Pancreas (tissue), 10 donors: ENCODE measurements at regions not wholly inside any gene's neighbourhood (a gene's known extent, or its start where the extent isn't known, plus 50 kb on each side); places are given as distances from the start of the nearest gene placed in this dataset.

Experiments used
- ATAC-seq, 4 donors: fragments of 200-7000 bp; cut with Tn5 transposase; one replicate each; pipeline versions ENCODE4 v1.8.0 to v1.9.1; 2020; ENCODE audit warnings: mild to moderate bottlenecking in 4 of 4, moderate library complexity in 4 of 4
- DNase-seq, 6 donors: peaks; one replicate each; pipeline ENCODE4 v3.0.0-alpha.2; 2020
- FAIRE-seq: peaks from 2 replicates; lab custom pipeline; 2012; peaks lifted over from hg19 to GRCh38; lab: Jason Lieb, UNC
- H3K27ac ChIP-seq, 4 donors: fragments of 200-600 bp; sonication (generic); 1 replicate in 3 of 4; 2 replicates in 1 of 4; pipeline versions ENCODE4 v1.5.0 to v1.8.0; 2020
- H3K27me3 ChIP-seq, 4 donors: fragments of 200-600 bp; one replicate each; pipeline ENCODE4 v1.8.0; 2021
- H3K36me3 ChIP-seq, 3 donors: fragments of 200-600 bp; sonication (generic) in 1 of 3; one replicate each; pipeline versions ENCODE4 v1.5.0 to v1.8.0; 2020 to 2021
- H3K4me1 ChIP-seq, 3 donors: fragments of 200-600 bp; one replicate each; pipeline ENCODE4 v1.8.0; 2021
- H3K4me3 ChIP-seq, 4 donors: fragments of 200-600 bp; sonication (generic) in 2 of 4; one replicate each; pipeline versions ENCODE4 v1.5.0 to v1.8.0; 2020 to 2021
- H3K9me3 ChIP-seq, 4 donors: fragments of 200-600 bp; one replicate each; pipeline ENCODE4 v1.8.0; 2021
- CTCF ChIP-seq, 4 donors: fragments of 200-600 bp; sonication (generic) in 3 of 4; IDR thresholded peaks; one replicate each; pipeline versions ENCODE4 v1.5.0 to v1.8.0; 2021; ENCODE audit warnings: antibody characterized with exemption in 4 of 4
- WGBS, 2 donors: extraction: QIAGEN DNeasy Blood & Tissue Kit; methylation state at CpG; one replicate each; pipeline ENCODE4 v1.1.7; 2013; 5-methylcytosine and 5-hydroxymethylcytosine counted together
- intact Hi-C, 3 donors: fragments of 100-400 bp; cut with DNase I; formaldehyde crosslinking; loops; one replicate each; pipeline versions ENCODE4 v1.11.1 to v1.14.2; 2022
- donor health status: healthy with polysubstance abuse.
- donor health status: DM: no; HTN: no; CAD: no; lungs with moderate emphysema.
- donor health status: DM: no; HTN: no; CAD: no.
- donor health status: control.
- donor health status: control.
- donor health status: Bipolar disorder and iron deficiency.
- donor health status: DM: yes; HTN: yes; CAD: no.
- donor health status: DM: no; HTN: no; CAD: no.
- donor health status: DM: no; HTN: no; CAD: no.
- donor health status: DM: yes; HTN: yes; CAD: no.

DNA sequence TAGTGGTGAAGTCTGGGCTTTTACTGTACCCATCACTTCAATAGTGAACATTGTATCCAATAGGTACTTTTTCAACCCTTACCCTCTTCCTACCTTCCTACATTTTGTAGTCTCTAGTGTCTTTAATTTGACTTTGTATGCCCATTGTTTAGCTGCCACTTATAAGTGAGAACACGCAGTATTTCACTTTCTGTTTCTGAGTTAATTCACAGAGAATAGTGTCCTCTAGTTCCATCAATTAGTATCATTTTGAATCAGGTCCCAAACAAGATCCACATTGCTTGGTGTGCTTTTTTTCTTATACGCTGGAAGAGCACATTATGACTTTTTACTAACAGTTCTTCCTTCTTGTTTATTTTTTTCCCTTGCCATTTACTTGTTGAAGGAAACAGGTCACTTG, 176.0 kb upstream of the WDFY3 start:
- no peak overlapping the region for H3K4me3 ChIP-seq
- no peaks in the 10 kb centered on the region for H3K4me1 ChIP-seq
- WGBS, 2 donors, result 77 to 86% methylated on average over 2 of the region's 2 CpGs
- no peaks in the 10 kb centered on the region for H3K27me3 ChIP-seq
- ATAC-seq (no peak), FAIRE-seq (no peak), DNase-seq (no peak)
- intact Hi-C loops, result loop anchor here in 1 of 3 donors (10.0 kb wide), 1 partner anchor 602 kb away; no protein-coding TSS in a partner anchor
- TF ChIP-seq CTCF (IDR thresholded peaks at IDR 0.05), result no peak
- no peaks in the 10 kb centered on the region for H3K36me3 ChIP-seq
- H3K9me3 ChIP-seq, result no peaks in the 10 kb centered on the region
- no peak overlapping the region for H3K27ac ChIP-seq

- DNase-seq, result peak in 4 of 6 donors; percentile 17 to 53 (median 38)
- 4 to 5% methylated on average over 9 of the region's 9 CpGs for WGBS, 2 donors
- peak; percentile 91 for FAIRE-seq
- H3K27ac ChIP-seq, result no peak overlapping the region
- TF ChIP-seq CTCF (IDR thresholded peaks at IDR 0.05), result peak; percentile 44 to 55 (median 48)
- H3K36me3 ChIP-seq, result no peaks in the 10 kb centered on the region
- ATAC-seq, result peak; percentile 89 to 97 (median 96)
- peaks cover 0 to 3% (median 0%) of the 10 kb centered on the region in 3 donors for H3K4me1 ChIP-seq
- no peaks in the 10 kb centered on the region for H3K27me3 ChIP-seq
- intact Hi-C loops, result loop anchor here in 2 of 3 donors (5.0 to 10.0 kb wide), 2 partner anchors 597 to 605 kb away; no protein-coding TSS in a partner anchor
- H3K9me3 ChIP-seq, result no peaks in the 10 kb centered on the region
- no peak overlapping the region for H3K4me3 ChIP-seq
Measured at GRCh38 chr4:85147481-85148076, 181.1 kb upstream of the WDFY3 start.

DNA sequence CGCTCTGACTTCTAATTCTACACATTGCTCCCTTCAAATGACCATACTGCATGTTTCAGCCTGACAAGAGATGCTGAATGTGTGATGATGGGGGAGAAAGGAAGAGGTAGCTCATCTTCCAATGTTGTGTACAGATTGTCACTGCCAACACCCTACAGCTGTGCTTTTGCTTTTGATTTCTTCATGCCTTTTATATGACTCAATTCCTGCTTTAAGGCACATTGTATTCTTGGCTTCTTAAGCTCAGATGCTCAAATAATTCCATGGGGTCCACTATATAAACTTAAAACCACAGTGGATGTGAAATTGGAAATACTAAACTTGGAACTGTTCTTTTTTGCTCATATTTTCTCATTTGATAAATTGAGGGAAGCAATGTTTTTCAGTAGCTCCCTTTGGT, 183.2 kb upstream of the WDFY3 start:
- H3K36me3 ChIP-seq, result no peaks in the 10 kb centered on the region
- no peak for ATAC-seq
- H3K27ac ChIP-seq, result no peak overlapping the region
- WGBS, 2 donors, result 96 to 97% methylated on average over 1 of the region's 1 CpG
- TF ChIP-seq CTCF (IDR thresholded peaks at IDR 0.05), result no peak
- H3K9me3 ChIP-seq, result no peaks in the 10 kb centered on the region
- no peak for DNase-seq
- H3K27me3 ChIP-seq, result no peaks in the 10 kb centered on the region
- no peak overlapping the region for H3K4me3 ChIP-seq
- no peak for FAIRE-seq
- peaks cover 0 to 3% (median 0%) of the 10 kb centered on the region in 3 donors for H3K4me1 ChIP-seq
- intact Hi-C loops, result loop anchor here in 2 of 3 donors (5.0 to 10.0 kb wide), 2 partner anchors 595 to 603 kb away; no protein-coding TSS in a partner anchor

GRCh38 chr4:85151371-85151770, 184.9 kb upstream of the WDFY3 start:
- Histone ChIP-seq H3K9me3 (no peaks in the 10 kb centered on the region), H3K27me3 (no peaks in the 10 kb centered on the region), H3K4me3 (no peak overlapping the region), H3K4me1 (peaks cover 0 to 3% (median 0%) of the 10 kb centered on the region in 3 donors), H3K36me3 (no peaks in the 10 kb centered on the region), H3K27ac (no peak overlapping the region)
- no peak for DNase-seq
- no peak for TF ChIP-seq CTCF (IDR thresholded peaks at IDR 0.05)
- intact Hi-C loops, result no loop called here
- 86 to 94% methylated on average over 1 of the region's 1 CpG for WGBS, 2 donors
- ATAC-seq, result no peak
- FAIRE-seq, result no peak

- Histone ChIP-seq H3K27me3 (no peaks in the 10 kb centered on the region), H3K36me3 (no peaks in the 10 kb centered on the region), H3K4me1 (peaks cover 0 to 3% (median 0%) of the 10 kb centered on the region in 3 donors), H3K27ac (no peak overlapping the region), H3K9me3 (no peaks in the 10 kb centered on the region), H3K4me3 (no peak overlapping the region)
- ATAC-seq, result no peak
- WGBS, 2 donors, result 87 to 89% methylated on average over 2 of the region's 2 CpGs
- intact Hi-C loops, result no loop called here
- no peak for DNase-seq
- no peak for FAIRE-seq
- TF ChIP-seq CTCF (IDR thresholded peaks at IDR 0.05), result no peak
Measured at GRCh38 chr4:85151786-85152185, 185.3 kb upstream of the WDFY3 start.
